ENCODE measurements at regions not wholly inside any gene's neighbourhood (a gene's known extent, or its start where the extent isn't known, plus 50 kb on each side); places are given as distances from the start of the nearest gene placed in this dataset.

DNA sequence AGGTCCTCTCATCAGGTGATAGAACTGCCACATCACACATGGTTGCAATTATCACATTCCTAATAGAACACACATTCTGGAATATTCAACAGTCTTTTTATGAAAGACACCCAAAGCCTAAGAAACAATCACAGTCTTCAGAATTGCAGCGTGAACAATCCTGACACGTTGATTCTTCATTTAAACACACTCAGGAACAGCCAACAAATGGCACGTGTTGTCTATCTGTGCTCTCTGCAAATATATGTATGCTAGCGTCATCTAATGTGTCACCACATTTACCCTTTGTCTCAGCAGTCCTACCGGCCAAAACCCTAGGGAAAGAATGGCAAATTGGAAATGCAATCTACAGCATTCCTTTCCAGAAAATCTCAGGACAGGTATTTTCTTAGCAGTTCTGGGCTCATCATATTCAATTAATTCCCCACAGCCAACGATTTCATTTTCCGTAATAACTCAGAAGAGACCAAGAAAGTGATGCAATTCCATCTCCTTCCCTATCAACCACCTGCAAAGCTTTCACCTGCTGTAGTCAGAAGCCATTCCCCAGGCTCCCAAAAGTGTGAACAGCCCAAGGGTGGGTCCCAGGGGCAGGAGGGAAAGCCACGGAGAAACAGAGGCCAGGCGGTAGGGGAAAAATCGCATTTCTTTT, 280.3 kb upstream of the JARID2 start:
- TF ChIP-seq, protein P1, sequence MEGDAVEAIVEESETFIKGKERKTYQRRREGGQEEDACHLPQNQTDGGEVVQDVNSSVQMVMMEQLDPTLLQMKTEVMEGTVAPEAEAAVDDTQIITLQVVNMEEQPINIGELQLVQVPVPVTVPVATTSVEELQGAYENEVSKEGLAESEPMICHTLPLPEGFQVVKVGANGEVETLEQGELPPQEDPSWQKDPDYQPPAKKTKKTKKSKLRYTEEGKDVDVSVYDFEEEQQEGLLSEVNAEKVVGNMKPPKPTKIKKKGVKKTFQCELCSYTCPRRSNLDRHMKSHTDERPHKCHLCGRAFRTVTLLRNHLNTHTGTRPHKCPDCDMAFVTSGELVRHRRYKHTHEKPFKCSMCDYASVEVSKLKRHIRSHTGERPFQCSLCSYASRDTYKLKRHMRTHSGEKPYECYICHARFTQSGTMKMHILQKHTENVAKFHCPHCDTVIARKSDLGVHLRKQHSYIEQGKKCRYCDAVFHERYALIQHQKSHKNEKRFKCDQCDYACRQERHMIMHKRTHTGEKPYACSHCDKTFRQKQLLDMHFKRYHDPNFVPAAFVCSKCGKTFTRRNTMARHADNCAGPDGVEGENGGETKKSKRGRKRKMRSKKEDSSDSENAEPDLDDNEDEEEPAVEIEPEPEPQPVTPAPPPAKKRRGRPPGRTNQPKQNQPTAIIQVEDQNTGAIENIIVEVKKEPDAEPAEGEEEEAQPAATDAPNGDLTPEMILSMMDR (IDR thresholded peaks at IDR 0.05 in 4 of 5, conservative IDR thresholded peaks at IDR 0.05 in 1 of 5), result no peak
- no peak for TF ChIP-seq POLR2A (IDR thresholded peaks at IDR 0.05)
